22Rv1 (cell line): ENCODE measurements at regions not wholly inside any gene's neighbourhood (a gene's known extent, or its start where the extent isn't known, plus 50 kb on each side); places are given as distances from the start of the nearest gene placed in this dataset.
"Not testable (repeated sequence)": the region's sequence is repeated elsewhere in the genome, so short reads cannot be mapped to it uniquely, and the experiment has no call there.

ENCODE experiments used
- H3K27ac ChIP-seq: fragments of 450-650 bp; 2 replicates; pipeline ENCODE4 v1.5.1; 2017
- CTCF ChIP-seq: fragments of 450-650 bp; IDR thresholded peaks from 2 replicates; pipeline ENCODE4 v1.5.1; 2017; ENCODE audit warnings: mild to moderate bottlenecking
- ZFX ChIP-seq: fragments of 450-650 bp; IDR thresholded peaks from 2 replicates; pipeline ENCODE4 v1.6.1; 2017; ENCODE audit warnings: antibody characterized with exemption, borderline replicate concordance

- no peak overlapping the region for H3K27ac ChIP-seq
- TF ChIP-seq ZFX (no peak), CTCF (no peak)
These were observed 175.1 kb upstream of the PTPRZ1 start for GRCh38 chr7:121697731-121698316.

- no peak for TF ChIP-seq ZFX
- TF ChIP-seq CTCF, result no peak
These were observed 176.0 kb upstream of the PTPRZ1 start for GRCh38 chr7:121696954-121697353.

GRCh38 chr7:121689749-121690148, 183.2 kb upstream of the PTPRZ1 start:
- H3K27ac ChIP-seq, result no peak overlapping the region
- TF ChIP-seq CTCF, result no peak
- no peak for TF ChIP-seq ZFX

More at GRCh38 chr7:121696954-121697353, 176.0 kb upstream of the PTPRZ1 start:
- H3K27ac ChIP-seq, result no peak overlapping the region

- TF ChIP-seq CTCF (no peak), ZFX (no peak)
- H3K27ac ChIP-seq, result no peak overlapping the region
These were observed 191.3 kb upstream of the PTPRZ1 start for GRCh38 chr7:121681700-121682099.

- TF ChIP-seq CTCF, result no peak
- no peak for TF ChIP-seq ZFX
- no peak overlapping the region for H3K27ac ChIP-seq
These were observed 196.8 kb upstream of the PTPRZ1 start for GRCh38 chr7:121676168-121676567.

GRCh38 chr7:121674455-121674854, 198.5 kb upstream of the PTPRZ1 start:
- not testable (repeated sequence) for H3K27ac ChIP-seq

- TF ChIP-seq CTCF, result no peak
- TF ChIP-seq ZFX, result no peak
- H3K27ac ChIP-seq, result no peak overlapping the region
These were observed 203.8 kb upstream of the PTPRZ1 start for GRCh38 chr7:121669144-121669543.

- H3K27ac ChIP-seq, result no peak overlapping the region
- TF ChIP-seq CTCF (no peak), ZFX (no peak)
These were observed 206.7 kb upstream of the PTPRZ1 start for GRCh38 chr7:121666306-121666705.
